ENCODE measurements at regions not wholly inside any gene's neighbourhood (a gene's known extent, or its start where the extent isn't known, plus 50 kb on each side); places are given as distances from the start of the nearest gene placed in this dataset.
A peak's percentile ranks its signal among the peaks of the same experiment; 100 is the strongest.
"Not testable (repeated sequence)": the region's sequence is repeated elsewhere in the genome, so short reads cannot be mapped to it uniquely, and the experiment has no call there.

- DNase-seq = no peak
These were observed 64.0 kb downstream of the CCNG2 start for GRCh38 chr4:77220828-77221613.

GRCh38 chr4:77225022-77225421 lies 68.0 kb downstream of the CCNG2 start:
- DNase-seq = no peak

- no peak for DNase-seq
These were observed 70.1 kb downstream of the CCNG2 start for GRCh38 chr4:77226939-77227705.

GRCh38 chr4:77229433-77229832 lies 72.4 kb downstream of the CCNG2 start:
- no peak for DNase-seq

- no peak for DNase-seq
These were observed 75.6 kb downstream of the CCNG2 start for GRCh38 chr4:77232653-77233052.

- no peak for DNase-seq
These were observed 78.4 kb downstream of the CCNG2 start for GRCh38 chr4:77235289-77235854.

GRCh38 chr4:77236806-77237205 lies 79.8 kb downstream of the CCNG2 start:
- no peak for DNase-seq

- peak in 9 of 14 donors; percentile 1 to 31 (median 2) for DNase-seq
These were observed 83.6 kb downstream of the CCNG2 start for GRCh38 chr4:77240469-77241066.

- DNase-seq = no peak
These were observed 91.8 kb downstream of the CCNG2 start for GRCh38 chr4:77248805-77249204.

- DNase-seq = peak in 1 of 14 donors; percentile 7
These were observed 94.7 kb downstream of the CCNG2 start for GRCh38 chr4:77251751-77252150.

GRCh38 chr4:77263247-77263646 lies 106.2 kb downstream of the CCNG2 start:
- DNase-seq = no peak

GRCh38 chr4:77263976-77264375 lies 107.0 kb downstream of the CCNG2 start:
- not testable (repeated sequence) for DNase-seq

- DNase-seq = no peak
These were observed 107.8 kb downstream of the CCNG2 start for GRCh38 chr4:77264826-77265225.

- no peak for DNase-seq
These were observed 111.1 kb downstream of the CCNG2 start for GRCh38 chr4:77268108-77268507.

- no peak for DNase-seq
These were observed 112.5 kb downstream of the CCNG2 start for GRCh38 chr4:77269505-77269904.

GRCh38 chr4:77273412-77273811 lies 116.4 kb downstream of the CCNG2 start:
- no peak for DNase-seq

- DNase-seq = not testable (repeated sequence)
These were observed 122.1 kb downstream of the CCNG2 start for GRCh38 chr4:77279114-77279513.

- DNase-seq = no peak
These were observed 125.3 kb downstream of the CCNG2 start for GRCh38 chr4:77282305-77282704.

- DNase-seq = no peak
These were observed 127.0 kb downstream of the CCNG2 start for GRCh38 chr4:77284036-77284435.

- no peak for DNase-seq
These were observed 129.9 kb downstream of the CCNG2 start for GRCh38 chr4:77286906-77287305.

- no peak for DNase-seq
These were observed 136.4 kb downstream of the CCNG2 start for GRCh38 chr4:77293426-77293825.

- DNase-seq = not testable (repeated sequence)
These were observed 144.0 kb downstream of the CCNG2 start for GRCh38 chr4:77300996-77301395.

GRCh38 chr4:77305766-77306165 lies 148.8 kb downstream of the CCNG2 start:
- no peak for DNase-seq

Data from C1 segment of cervical spinal cord (tissue), 14 donors.